H1 (cell line): ENCODE measurements at regions not wholly inside any gene's neighbourhood (a gene's known extent, or its start where the extent isn't known, plus 50 kb on each side); places are given as distances from the start of the nearest gene placed in this dataset.

Experiments used
- CTCF ChIP-seq, 3 experiments: IDR thresholded peaks; 1 replicate in 2 of 3; 2 replicates in 1 of 3; pipeline versions ENCODE4 v1.5.1 to v1.6.1; 2011; ENCODE audit warnings: low read length in 3 of 3, mild to moderate bottlenecking in 3 of 3, inconsistent platforms in 2 of 3, low read depth in 1 of 3, moderate library complexity in 1 of 3; ENCODE audit not compliant: insufficient read depth in 1 of 3; ENCODE audit errors: control extremely low read depth in 1 of 3
- HDAC6 ChIP-seq: IDR thresholded peaks from one replicate; pipeline ENCODE4 v1.7.1; 2012; ENCODE audit warnings: low read depth, mild to moderate bottlenecking, inconsistent platforms, low read length, moderate library complexity
- KDM5A ChIP-seq: fragments of 200-600 bp; IDR thresholded peaks from 2 replicates; pipeline ENCODE4 v1.7.1; 2012; ENCODE audit warnings: mild to moderate bottlenecking, low read length, inconsistent platforms, mixed read lengths
- POLR2AphosphoS5 ChIP-seq: IDR thresholded peaks from 2 replicates; pipeline ENCODE4 v1.6.1; 2011; ENCODE audit warnings: low read depth, low read length
- SIN3A ChIP-seq, 2 experiments: IDR thresholded peaks in 1 of 2; conservative IDR thresholded peaks in 1 of 2; 2 replicates each; pipeline ENCODE4 v1.6.1; 2011 to 2012; ENCODE audit warnings: low read length in 2 of 2, improper control_type of control experiment in 1 of 2, low read depth in 1 of 2, mild to moderate bottlenecking in 1 of 2
- SIX5 ChIP-seq: IDR thresholded peaks from 2 replicates; pipeline ENCODE4 v1.6.1; 2011; ENCODE audit warnings: mild to moderate bottlenecking, low read depth, low read length
- TF ChIP-seq, protein P1 (sequence below): fragments of 300-600 bp; sonication (generic); IDR thresholded peaks from 2 replicates; pipeline ENCODE4 v1.7.1; 2012; ENCODE audit warnings: low read length, moderate library complexity, mild to moderate bottlenecking, inconsistent platforms; ENCODE audit not compliant: insufficient replicate concordance
- TF ChIP-seq, protein P2 (sequence below): IDR thresholded peaks from 2 replicates; pipeline ENCODE4 v1.6.1; 2011; ENCODE audit warnings: low read length, improper control_type of control experiment

- TF ChIP-seq, protein P1, sequence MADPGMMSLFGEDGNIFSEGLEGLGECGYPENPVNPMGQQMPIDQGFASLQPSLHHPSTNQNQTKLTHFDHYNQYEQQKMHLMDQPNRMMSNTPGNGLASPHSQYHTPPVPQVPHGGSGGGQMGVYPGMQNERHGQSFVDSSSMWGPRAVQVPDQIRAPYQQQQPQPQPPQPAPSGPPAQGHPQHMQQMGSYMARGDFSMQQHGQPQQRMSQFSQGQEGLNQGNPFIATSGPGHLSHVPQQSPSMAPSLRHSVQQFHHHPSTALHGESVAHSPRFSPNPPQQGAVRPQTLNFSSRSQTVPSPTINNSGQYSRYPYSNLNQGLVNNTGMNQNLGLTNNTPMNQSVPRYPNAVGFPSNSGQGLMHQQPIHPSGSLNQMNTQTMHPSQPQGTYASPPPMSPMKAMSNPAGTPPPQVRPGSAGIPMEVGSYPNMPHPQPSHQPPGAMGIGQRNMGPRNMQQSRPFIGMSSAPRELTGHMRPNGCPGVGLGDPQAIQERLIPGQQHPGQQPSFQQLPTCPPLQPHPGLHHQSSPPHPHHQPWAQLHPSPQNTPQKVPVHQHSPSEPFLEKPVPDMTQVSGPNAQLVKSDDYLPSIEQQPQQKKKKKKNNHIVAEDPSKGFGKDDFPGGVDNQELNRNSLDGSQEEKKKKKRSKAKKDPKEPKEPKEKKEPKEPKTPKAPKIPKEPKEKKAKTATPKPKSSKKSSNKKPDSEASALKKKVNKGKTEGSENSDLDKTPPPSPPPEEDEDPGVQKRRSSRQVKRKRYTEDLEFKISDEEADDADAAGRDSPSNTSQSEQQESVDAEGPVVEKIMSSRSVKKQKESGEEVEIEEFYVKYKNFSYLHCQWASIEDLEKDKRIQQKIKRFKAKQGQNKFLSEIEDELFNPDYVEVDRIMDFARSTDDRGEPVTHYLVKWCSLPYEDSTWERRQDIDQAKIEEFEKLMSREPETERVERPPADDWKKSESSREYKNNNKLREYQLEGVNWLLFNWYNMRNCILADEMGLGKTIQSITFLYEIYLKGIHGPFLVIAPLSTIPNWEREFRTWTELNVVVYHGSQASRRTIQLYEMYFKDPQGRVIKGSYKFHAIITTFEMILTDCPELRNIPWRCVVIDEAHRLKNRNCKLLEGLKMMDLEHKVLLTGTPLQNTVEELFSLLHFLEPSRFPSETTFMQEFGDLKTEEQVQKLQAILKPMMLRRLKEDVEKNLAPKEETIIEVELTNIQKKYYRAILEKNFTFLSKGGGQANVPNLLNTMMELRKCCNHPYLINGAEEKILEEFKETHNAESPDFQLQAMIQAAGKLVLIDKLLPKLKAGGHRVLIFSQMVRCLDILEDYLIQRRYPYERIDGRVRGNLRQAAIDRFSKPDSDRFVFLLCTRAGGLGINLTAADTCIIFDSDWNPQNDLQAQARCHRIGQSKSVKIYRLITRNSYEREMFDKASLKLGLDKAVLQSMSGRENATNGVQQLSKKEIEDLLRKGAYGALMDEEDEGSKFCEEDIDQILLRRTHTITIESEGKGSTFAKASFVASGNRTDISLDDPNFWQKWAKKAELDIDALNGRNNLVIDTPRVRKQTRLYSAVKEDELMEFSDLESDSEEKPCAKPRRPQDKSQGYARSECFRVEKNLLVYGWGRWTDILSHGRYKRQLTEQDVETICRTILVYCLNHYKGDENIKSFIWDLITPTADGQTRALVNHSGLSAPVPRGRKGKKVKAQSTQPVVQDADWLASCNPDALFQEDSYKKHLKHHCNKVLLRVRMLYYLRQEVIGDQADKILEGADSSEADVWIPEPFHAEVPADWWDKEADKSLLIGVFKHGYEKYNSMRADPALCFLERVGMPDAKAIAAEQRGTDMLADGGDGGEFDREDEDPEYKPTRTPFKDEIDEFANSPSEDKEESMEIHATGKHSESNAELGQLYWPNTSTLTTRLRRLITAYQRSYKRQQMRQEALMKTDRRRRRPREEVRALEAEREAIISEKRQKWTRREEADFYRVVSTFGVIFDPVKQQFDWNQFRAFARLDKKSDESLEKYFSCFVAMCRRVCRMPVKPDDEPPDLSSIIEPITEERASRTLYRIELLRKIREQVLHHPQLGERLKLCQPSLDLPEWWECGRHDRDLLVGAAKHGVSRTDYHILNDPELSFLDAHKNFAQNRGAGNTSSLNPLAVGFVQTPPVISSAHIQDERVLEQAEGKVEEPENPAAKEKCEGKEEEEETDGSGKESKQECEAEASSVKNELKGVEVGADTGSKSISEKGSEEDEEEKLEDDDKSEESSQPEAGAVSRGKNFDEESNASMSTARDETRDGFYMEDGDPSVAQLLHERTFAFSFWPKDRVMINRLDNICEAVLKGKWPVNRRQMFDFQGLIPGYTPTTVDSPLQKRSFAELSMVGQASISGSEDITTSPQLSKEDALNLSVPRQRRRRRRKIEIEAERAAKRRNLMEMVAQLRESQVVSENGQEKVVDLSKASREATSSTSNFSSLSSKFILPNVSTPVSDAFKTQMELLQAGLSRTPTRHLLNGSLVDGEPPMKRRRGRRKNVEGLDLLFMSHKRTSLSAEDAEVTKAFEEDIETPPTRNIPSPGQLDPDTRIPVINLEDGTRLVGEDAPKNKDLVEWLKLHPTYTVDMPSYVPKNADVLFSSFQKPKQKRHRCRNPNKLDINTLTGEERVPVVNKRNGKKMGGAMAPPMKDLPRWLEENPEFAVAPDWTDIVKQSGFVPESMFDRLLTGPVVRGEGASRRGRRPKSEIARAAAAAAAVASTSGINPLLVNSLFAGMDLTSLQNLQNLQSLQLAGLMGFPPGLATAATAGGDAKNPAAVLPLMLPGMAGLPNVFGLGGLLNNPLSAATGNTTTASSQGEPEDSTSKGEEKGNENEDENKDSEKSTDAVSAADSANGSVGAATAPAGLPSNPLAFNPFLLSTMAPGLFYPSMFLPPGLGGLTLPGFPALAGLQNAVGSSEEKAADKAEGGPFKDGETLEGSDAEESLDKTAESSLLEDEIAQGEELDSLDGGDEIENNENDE = no peak
- TF ChIP-seq, protein P2, sequence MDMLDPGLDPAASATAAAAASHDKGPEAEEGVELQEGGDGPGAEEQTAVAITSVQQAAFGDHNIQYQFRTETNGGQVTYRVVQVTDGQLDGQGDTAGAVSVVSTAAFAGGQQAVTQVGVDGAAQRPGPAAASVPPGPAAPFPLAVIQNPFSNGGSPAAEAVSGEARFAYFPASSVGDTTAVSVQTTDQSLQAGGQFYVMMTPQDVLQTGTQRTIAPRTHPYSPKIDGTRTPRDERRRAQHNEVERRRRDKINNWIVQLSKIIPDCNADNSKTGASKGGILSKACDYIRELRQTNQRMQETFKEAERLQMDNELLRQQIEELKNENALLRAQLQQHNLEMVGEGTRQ = no peak
- TF ChIP-seq CTCF (IDR thresholded peaks at IDR 0.05; ENCODE audit: control extremely low read depth in 1 of 3, insufficient read depth in 1 of 3, low read depth in 1 of 3, low read length in 3 of 3) (no peak), POLR2AphosphoS5 (no peak), KDM5A (no peak), SIN3A (conservative IDR thresholded peaks at IDR 0.05 in 1 of 2, IDR thresholded peaks at IDR 0.05 in 1 of 2; ENCODE audit: low read depth in 1 of 2, low read length in 2 of 2) (no peak), HDAC6 (no peak), SIX5 (no peak)
Observed at GRCh38 chr2:78754930-78755329, 270.6 kb upstream of the REG3G start (continued).
